Peyer's patch (tissue), 4 donors: ENCODE measurements at regions not wholly inside any gene's neighbourhood (a gene's known extent, or its start where the extent isn't known, plus 50 kb on each side); places are given as distances from the start of the nearest gene placed in this dataset.

Experiments
- CTCF ChIP-seq, 6 experiments: fragments of 450-650 bp in 4 of 6; fragments of 200-600 bp in 2 of 6; sonication (generic) in 1 of 6; IDR thresholded peaks; one replicate each; pipeline ENCODE4 v1.5.1; 2017 to 2019; ENCODE audit warnings: antibody characterized with exemption in 6 of 6, mild to moderate bottlenecking in 3 of 6, moderate library complexity in 1 of 6
- POLR2A ChIP-seq, 2 donors: fragments of 450-650 bp; IDR thresholded peaks; one replicate each; pipeline ENCODE4 v1.5.1; 2017; ENCODE audit warnings: antibody characterized with exemption in 2 of 2, mild to moderate bottlenecking in 2 of 2, moderate library complexity in 2 of 2

DNA sequence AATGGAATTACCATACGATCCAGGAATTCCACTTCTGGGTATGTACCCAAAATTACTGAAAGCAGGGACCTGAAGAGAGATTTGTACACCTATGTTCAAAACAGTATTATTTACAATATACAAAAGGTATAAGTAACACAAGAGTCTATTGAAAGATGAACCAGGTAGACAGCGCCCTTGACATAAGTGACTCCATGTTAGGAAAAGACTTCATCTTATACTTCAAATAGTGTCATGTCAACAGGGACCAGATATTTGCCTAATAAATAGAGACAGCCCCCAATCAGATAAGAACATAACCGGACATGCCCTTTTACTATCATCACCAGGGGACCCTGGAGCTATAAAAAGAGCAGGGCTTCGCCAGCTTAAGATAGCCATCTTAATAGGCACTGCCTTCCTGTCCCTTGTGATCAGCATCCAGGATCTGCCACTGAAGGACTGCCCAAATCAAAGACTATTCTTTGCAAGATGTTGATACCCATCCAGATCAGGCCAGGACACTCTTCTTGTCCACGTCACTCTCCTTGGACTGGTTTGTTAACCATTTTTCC lies 309.0 kb upstream of the SULF2 start:
- TF ChIP-seq POLR2A (IDR thresholded peaks at IDR 0.05) (no peak), CTCF (IDR thresholded peaks at IDR 0.05) (no peak)
